ENCODE measurements at regions not wholly inside any gene's neighbourhood (a gene's known extent, or its start where the extent isn't known, plus 50 kb on each side); places are given as distances from the start of the nearest gene placed in this dataset.

- H3K4me3 ChIP-seq: no peak overlapping the region
- H3K27me3 ChIP-seq: no peaks in the 10 kb centered on the region
- no peaks in the 10 kb centered on the region for H3K36me3 ChIP-seq (replicated peaks in 1 of 2)
- no peaks in the 10 kb centered on the region for H3K9me3 ChIP-seq (replicated peaks in 1 of 3)
- intact Hi-C loops (cut with DNase I): loop anchor here in 1 of 2 donors (5.0 kb wide), 1 partner anchor 92 kb away; the partner anchor contains the start of gene HAO2
- H3K27ac ChIP-seq: no peak overlapping the region
- DNase-seq: peak; percentile 42 to 78 (median 69)
- TF ChIP-seq POLR2A (IDR thresholded peaks at IDR 0.05): no peak
- TF ChIP-seq CTCF (IDR thresholded peaks at IDR 0.05): peak; percentile 77 to 89 (median 82)
- peaks cover 0 to 8% of the 10 kb centered on the region in 2 donors for H3K4me1 ChIP-seq (replicated peaks in 1 of 2)
- WGBS, 4 donors: 39 to 49% (median 45%) methylated on average over 6 of the region's 6 CpGs
These were observed 93.1 kb upstream of the HAO2 start for GRCh38 chr1:119275145-119276134.

GRCh38 chr1:119276558-119276957 is 92.0 kb upstream of the HAO2 start:
- no peak overlapping the region for H3K4me3 ChIP-seq
- intact Hi-C loops (cut with DNase I): loop anchor here in 1 of 2 donors (5.0 kb wide), 1 partner anchor 91 kb away; the partner anchor contains the start of gene HAO2
- peaks cover 0 to 9% of the 10 kb centered on the region in 2 donors for H3K4me1 ChIP-seq (replicated peaks in 1 of 2)
- DNase-seq: no peak
- TF ChIP-seq CTCF (IDR thresholded peaks at IDR 0.05) (no peak), POLR2A (IDR thresholded peaks at IDR 0.05) (no peak)
- no peaks in the 10 kb centered on the region for H3K9me3 ChIP-seq (replicated peaks in 1 of 3)
- no peak overlapping the region for H3K27ac ChIP-seq
- H3K27me3 ChIP-seq: no peaks in the 10 kb centered on the region
- no peaks in the 10 kb centered on the region for H3K36me3 ChIP-seq (replicated peaks in 1 of 2)
- 90 to 100% (median 93%) methylated on average over 1 of the region's 1 CpG for WGBS, 4 donors

GRCh38 chr1:119279456-119280381 is 88.9 kb upstream of the HAO2 start:
- intact Hi-C loops (cut with DNase I): loop anchor here (5.0 kb wide), 2 partner anchors 83 to 88 kb away; partner anchors contain the start of gene HAO2 (in 1 of the 2)
- no peaks in the 10 kb centered on the region for H3K36me3 ChIP-seq (replicated peaks in 1 of 2)
- H3K9me3 ChIP-seq (replicated peaks in 1 of 3): no peaks in the 10 kb centered on the region
- no peak for TF ChIP-seq POLR2A (IDR thresholded peaks at IDR 0.05)
- TF ChIP-seq CTCF (IDR thresholded peaks at IDR 0.05): no peak
- peak overlapping the region in 4 of 5 donors; percentile 45 to 87 (median 52) for H3K27ac ChIP-seq
- peaks cover 0 to 9% of the 10 kb centered on the region in 2 donors for H3K4me1 ChIP-seq (replicated peaks in 1 of 2)
- no peaks in the 10 kb centered on the region for H3K27me3 ChIP-seq
- WGBS, 4 donors: 30 to 42% (median 37%) methylated on average over 8 of the region's 8 CpGs
- DNase-seq: peak; percentile 47 to 70 (median 61)
- H3K4me3 ChIP-seq: no peak overlapping the region
